SH-SY5Y (cell line): ENCODE measurements at regions not wholly inside any gene's neighbourhood (a gene's known extent, or its start where the extent isn't known, plus 50 kb on each side); places are given as distances from the start of the nearest gene placed in this dataset.

Experiments used
- GATA2 ChIP-seq: IDR thresholded peaks from 2 replicates; pipeline ENCODE4 v1.6.1; 2011; ENCODE audit warnings: mild to moderate bottlenecking, low read depth, low read length
- GATA3 ChIP-seq: IDR thresholded peaks from 2 replicates; pipeline ENCODE4 v1.6.1; 2011; ENCODE audit warnings: low read depth, mild to moderate bottlenecking, low read length, moderate library complexity

GRCh38 chr20:52098186-52098585 is 93.4 kb downstream of the ZFP64 start:
- no peak for TF ChIP-seq GATA2
- no peak for TF ChIP-seq GATA3

DNA sequence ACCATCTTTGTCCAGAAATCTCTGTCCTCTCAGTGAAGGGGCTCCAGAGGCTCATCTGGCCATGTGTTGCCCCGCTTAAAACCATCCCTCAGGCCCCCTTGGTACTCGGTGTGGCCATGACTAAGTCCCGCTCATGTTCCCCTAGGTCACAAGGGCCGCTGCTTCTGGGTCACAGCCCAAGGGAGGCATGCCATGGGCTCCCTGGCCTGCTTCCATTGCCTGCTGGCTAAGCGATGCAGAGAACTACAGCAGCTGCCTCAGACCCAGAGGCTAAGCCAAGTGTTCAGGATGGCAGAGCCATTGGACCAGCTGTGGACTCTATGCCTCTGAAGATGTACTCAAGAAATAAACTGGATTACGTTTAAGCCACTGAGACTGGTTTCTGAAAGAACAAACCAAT is 95.5 kb downstream of the ZFP64 start:
- TF ChIP-seq GATA2 (no peak), GATA3 (no peak)

GRCh38 chr20:52094693-52095092 is 96.9 kb downstream of the ZFP64 start:
- no peak for TF ChIP-seq GATA2
- no peak for TF ChIP-seq GATA3

GRCh38 chr20:52093575-52093974 is 98.0 kb downstream of the ZFP64 start:
- TF ChIP-seq GATA2 (no peak), GATA3 (no peak)

DNA sequence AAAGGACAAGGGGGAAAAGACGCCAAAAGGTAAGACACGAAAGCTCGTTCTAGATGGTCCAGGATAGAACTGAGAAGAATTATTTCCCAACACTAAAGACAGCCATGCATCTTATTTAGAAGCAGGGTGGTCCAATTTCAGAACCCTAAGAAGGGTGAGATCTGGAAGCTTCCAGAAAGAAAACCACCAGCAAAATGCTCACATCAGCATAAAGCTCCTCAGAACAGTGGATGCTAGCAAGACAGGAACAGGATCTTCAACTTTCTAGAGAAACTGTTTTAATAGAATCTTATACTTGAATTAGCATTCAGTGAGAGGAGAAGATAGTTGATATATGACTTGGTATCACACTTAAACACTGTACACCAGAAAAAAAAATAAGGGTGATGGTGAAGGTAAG is 101.5 kb downstream of the ZFP64 start:
- TF ChIP-seq GATA2: no peak
- TF ChIP-seq GATA3: no peak

DNA sequence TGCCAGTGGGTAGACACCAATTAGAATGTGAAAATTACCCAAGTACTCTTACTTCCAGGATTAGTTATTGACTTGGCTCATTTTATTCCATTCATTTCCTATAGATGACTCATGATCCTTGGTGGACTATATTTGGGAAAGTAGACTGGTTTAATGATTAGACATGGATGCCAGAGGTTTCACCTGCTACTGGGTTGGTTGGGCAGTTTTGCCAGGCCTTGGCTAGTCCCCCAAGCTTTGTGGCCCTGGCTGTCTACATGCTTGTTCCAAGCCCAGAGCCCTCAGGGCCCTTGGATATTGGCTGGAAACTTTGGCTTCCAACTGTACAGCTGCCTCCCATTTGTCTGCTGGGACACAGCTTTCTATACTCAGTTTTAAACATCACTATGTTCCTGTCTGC is 104.1 kb downstream of the ZFP64 start:
- TF ChIP-seq GATA3 (no peak), GATA2 (no peak)

DNA sequence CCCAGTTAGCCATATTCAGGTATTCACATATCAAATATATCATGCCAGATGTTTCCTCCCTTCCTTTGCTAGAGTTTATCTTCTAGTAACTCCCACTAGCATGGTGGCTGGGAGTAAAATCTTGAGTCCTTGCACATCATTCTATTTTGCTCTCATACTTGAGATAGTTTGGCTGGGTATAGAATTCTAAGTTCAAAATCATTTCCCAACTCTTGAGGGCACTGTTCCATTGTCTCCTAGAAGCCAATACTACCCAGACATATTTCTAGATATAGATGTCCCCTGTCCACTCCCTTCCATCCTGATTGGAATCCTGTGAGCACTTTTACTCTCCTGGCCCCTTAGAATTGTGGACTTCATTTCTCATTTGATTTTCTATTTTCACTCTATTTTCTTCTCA is 104.7 kb downstream of the ZFP64 start:
- TF ChIP-seq GATA2 (no peak), GATA3 (no peak)

DNA sequence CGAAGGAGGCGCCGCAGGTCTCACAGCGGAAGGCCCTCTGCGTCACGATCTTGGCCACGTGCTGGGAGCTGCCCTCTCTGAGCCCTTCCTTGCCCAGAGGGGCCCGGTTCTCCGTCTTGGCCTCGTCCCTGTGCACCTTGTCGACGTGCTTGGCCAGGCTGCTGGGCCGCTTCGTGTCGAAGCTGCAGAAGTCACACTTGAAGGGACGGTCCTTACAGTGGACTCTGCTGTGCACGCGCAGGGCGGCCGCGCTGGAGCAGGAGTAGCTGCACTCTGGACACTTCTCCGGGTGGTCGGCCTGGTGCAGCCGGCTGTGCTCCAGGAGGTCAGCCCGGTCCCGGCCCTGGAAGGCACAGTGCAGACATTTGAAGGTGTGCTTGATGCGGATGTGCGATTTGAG is 106.9 kb downstream of the ZFP64 start:
- TF ChIP-seq GATA2: no peak
- no peak for TF ChIP-seq GATA3

DNA sequence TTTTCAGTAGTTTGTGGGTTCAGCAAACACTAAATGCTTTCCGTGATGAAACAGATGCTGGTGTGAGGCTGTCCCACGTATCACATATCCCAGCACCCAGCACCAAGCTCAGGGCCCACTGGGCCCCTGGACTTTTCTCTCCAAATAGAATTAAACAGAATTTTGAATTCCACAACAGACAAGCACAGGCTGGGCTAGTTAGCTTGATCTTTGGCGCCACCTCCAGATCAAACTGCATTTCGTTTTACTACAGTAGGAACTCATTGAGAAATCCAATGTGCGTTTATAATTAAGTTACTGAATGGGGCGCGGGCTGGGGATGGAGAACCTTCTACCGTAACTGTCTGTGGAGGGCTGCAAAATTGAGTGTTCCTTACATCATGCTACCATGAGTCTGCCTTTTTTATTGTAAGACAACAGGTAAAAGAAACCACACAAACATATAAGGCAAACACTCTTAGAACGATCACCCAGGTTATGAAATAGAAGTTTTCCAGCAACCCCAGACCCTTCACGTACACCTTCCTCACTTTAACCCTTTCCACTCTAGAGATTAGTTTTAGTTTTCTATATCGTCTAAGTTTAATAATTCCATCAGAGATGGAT is 107.8 kb downstream of the ZFP64 start:
- TF ChIP-seq GATA2 (no peak), GATA3 (no peak)

GRCh38 chr20:52082612-52083011 is 109.0 kb downstream of the ZFP64 start:
- TF ChIP-seq GATA2 (no peak), GATA3 (no peak)

DNA sequence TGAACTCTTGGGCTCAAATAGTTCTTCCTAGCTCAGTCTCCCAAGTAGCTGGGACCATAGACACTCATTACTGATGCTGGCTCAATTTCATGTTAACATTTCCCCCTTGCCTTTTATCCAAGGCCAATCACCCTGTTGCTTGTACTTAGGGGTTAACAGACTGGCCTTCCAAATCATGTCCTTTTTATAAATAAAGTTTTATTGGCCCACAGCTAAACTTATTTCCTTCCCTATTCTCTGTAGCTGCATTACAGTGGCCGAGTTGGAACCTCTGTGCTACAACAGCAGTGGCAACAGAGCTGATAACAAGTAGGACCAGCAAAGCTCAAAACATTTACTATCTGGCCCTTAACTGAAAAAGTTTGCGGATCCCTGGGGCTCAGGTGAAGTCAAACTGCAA is 109.8 kb downstream of the ZFP64 start:
- TF ChIP-seq GATA3: no peak
- TF ChIP-seq GATA2: no peak

- no peak for TF ChIP-seq GATA3
- no peak for TF ChIP-seq GATA2
These were observed 110.5 kb downstream of the ZFP64 start for GRCh38 chr20:52081066-52081465.

DNA sequence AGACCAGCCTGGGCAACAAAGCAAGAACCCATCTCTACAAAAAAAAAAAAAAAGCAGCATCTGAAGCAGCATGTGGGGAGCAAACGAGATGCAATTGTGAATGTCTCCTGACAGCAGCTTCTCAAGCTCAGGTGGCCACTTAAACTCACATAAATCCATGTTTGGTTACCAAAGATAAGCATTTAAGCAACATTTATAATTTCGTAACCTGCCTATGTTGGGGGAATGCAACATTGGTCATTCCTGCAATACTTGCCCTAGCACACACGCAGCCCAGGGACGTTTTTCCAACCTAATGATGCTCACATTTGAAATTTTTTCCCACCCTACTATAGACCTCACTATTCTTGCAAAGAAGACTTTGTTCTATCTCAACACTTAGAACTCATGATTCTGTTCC is 113.3 kb downstream of the ZFP64 start:
- TF ChIP-seq GATA3: no peak

DNA sequence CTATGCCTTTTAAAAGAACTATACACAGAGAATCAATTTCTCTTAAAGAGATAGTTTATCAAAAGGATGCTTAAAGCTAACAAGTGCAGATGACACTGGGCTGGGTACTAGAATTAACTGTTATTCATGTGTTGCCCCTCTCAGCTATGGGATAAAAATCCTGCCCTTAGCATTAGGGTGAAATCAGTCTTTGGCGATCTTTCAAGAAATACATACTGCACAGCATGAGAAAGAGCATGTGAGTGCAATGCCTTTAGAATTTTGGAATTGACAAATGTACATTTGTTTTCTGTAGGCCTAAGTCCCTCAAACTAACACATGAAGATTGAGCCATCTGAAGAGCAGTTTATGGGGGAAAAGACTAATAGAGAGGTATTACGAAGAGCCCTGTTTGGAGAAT is 115.4 kb downstream of the ZFP64 start:
- TF ChIP-seq GATA2 (peak; percentile 85), GATA3 (peak; percentile 76)

GRCh38 chr20:52075400-52075799 is 116.2 kb downstream of the ZFP64 start:
- TF ChIP-seq GATA3: no peak
- TF ChIP-seq GATA2: no peak

- TF ChIP-seq GATA2 (no peak), GATA3 (no peak)
These were observed 120.4 kb downstream of the ZFP64 start for GRCh38 chr20:52071136-52071535.
